Pons (tissue), 1 donor: ENCODE measurements at regions not wholly inside any gene's neighbourhood (a gene's known extent, or its start where the extent isn't known, plus 50 kb on each side); places are given as distances from the start of the nearest gene placed in this dataset.
A peak's percentile ranks its signal among the peaks of the same experiment; 100 is the strongest.
"Not testable (repeated sequence)": the region's sequence is repeated elsewhere in the genome, so short reads cannot be mapped to it uniquely, and the experiment has no call there.

Source experiments
- DNase-seq: peaks from one replicate; pipeline ENCODE4 v3.0.0-alpha.2; 2016; ENCODE audit warnings: low spot score

DNA sequence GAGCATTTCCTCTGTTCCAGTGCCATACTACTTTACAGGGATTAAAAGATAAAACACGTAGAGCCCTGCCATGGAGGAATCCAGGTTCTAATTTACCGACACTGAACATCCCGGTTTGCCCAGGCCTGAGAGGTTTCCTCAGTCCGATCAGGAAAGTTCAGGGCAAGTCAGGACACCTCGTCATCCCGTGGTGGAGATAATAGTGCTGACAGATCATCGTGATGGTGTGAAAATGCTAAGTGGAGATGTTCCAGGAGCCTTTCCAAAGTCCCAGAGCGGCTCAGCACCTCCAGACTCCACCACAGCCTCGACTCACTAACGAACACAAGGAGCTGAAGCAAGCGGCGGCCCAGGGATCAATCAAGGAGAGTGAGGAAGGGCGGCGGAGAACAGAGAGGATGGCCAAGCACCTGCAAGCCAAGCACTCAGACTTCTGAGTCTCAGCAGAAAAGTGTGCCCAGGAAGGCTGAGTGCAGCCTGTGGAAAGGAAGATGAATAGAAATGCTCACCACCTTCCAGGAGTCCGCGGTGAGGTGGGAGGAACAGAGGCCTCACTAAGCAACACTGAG lies 103.7 kb upstream of the VWC2 start:
- DNase-seq, result no peak

DNA sequence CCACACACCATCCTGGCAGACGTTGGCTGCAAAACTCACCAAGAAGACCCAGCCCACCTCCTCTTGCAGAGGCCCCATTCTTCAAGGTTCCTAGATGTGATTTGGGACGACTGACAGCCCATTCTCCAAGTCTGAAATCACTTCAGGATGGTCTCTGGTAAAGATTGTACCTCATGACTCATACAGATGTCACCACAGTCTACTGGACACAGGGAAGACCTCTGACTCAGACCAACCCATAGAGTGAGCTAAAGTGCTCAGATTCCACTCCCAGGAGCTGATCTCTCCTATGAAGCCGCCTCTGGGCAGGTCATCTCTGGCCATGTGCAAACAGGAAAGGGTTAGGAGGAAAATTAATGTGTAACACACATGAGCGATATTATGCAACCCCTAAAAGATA lies 102.4 kb upstream of the VWC2 start:
- DNase-seq, result no peak

- DNase-seq, result no peak
Measured at GRCh38 chr7:49692516-49692915, 80.9 kb upstream of the VWC2 start.

- DNase-seq, result no peak
Measured at GRCh38 chr7:49695971-49696370, 77.5 kb upstream of the VWC2 start.

- DNase-seq, result no peak
Measured at GRCh38 chr7:49700841-49701240, 72.6 kb upstream of the VWC2 start.

GRCh38 chr7:49702099-49702498 lies 71.3 kb upstream of the VWC2 start:
- no peak for DNase-seq

DNA sequence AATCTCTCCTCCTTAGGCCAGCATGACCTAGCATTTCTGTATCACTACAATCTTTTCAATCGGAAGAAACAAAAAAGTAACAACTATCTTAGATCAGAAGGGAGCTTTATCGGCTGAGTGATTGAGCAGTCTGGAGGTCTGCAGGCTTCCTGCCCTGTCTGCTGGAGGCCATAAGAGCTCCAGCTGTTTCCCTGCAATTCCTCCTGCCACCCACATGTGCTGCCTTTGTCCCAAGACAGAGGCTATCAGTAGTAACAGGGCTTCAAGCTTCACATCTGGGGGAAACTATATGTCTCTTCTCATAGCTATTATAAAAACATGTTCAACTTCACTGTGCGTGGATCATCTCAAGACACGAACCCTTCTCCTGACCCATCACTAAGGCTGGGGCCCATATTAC lies 70.1 kb upstream of the VWC2 start:
- no peak for DNase-seq

- DNase-seq, result no peak
Measured at GRCh38 chr7:49703881-49704280, 69.6 kb upstream of the VWC2 start.

DNA sequence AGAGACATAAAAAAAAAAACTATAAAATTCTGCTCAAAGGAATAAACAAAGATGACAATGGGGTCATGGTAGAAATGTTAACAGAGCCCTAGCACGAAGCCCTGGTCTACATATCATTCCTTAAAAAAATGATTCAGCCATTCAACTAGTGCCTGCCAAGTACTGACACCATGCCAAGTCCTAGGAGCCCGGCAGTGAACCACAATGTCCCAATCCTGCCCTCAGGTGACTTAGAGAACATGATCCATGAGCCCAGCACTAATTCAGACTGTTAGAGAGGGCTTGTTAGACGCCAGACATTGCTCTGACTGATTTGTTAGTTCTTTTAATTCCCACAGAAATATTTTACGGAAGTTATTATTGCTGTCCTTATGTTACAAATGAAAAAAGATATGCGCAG lies 67.3 kb upstream of the VWC2 start:
- DNase-seq, result no peak

DNA sequence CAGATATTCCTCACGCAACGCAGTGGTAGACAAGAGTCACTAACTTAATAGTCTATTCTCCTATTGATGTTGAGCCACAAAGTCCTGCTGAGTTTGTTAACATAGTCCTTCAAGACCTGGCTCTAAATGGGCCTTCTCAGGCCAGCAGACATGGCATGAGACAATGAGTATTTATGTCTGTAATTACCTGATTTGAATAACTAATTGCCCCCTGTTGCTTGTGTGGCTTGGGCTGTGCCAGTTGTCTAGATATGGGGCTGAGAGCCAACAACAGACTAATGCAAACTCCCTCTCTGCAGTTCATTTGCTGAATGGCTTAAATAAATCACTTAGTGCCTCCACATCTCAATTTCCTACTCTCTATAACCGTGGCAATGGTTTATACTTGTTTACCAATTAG lies 65.5 kb upstream of the VWC2 start:
- peak; percentile 37 for DNase-seq

GRCh38 chr7:49708590-49708989 lies 64.8 kb upstream of the VWC2 start:
- no peak for DNase-seq

DNA sequence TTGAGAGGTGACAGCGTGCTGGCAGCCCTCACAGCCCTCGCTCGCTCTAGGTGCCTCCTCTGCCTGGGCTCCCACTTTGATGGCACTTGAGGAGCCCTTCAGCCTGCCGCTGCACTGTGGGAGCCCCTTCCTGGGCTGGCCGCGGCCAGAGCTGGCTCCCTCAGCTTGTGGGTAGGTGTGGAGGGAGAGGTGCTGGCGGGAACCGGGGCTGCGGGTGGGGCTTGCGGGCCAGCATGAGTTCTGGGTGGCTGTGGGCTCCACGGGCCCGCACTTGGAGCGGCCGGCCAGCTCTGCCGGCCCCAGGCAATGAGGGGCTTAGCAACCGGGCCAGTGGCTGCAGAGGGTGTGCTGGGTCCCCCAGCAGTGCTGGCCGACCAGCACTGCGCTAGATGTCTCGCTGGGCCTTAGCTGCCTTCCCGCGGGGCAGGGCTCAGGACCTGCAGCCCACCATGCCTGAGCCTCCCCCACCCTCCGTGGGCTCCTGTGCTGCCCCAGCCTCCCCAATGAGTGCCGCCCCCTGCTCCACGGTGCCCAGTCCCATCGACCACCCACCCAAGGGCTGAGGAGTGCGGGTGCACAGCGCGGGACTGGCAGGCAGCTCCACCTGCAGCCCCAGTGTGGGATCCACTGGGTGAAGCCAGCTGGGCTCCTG lies 62.2 kb upstream of the VWC2 start:
- not testable (repeated sequence) for DNase-seq

GRCh38 chr7:49714182-49714581 lies 59.3 kb upstream of the VWC2 start:
- no peak for DNase-seq

- no peak for DNase-seq
Measured at GRCh38 chr7:49715486-49715885, 58.0 kb upstream of the VWC2 start.

- no peak for DNase-seq
Measured at GRCh38 chr7:49717547-49717946, 55.9 kb upstream of the VWC2 start.

- no peak for DNase-seq
Measured at GRCh38 chr7:49718760-49719159, 54.7 kb upstream of the VWC2 start.

DNA sequence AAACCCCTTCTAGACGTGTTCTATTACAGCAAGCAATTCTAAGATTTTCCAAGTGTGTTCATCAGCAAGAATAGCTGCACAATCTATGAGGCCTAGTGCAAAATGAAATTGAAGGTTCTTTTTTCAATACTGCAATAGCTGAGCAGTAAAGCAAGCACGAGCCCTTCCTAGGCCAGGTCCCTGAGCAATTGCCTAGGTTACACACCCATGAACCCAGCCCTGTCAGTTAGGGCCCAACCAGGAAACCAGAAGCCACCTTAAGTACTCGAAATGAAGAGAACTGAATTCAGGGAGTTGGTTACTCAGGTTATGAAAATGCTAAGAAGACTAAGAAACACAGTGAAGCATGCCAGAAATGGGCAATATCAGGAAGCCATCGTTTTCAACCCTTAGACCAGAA lies 52.0 kb upstream of the VWC2 start:
- DNase-seq, result no peak
